Astrocyte of the cerebellum (primary cell): ENCODE measurements at regions not wholly inside any gene's neighbourhood (a gene's known extent, or its start where the extent isn't known, plus 50 kb on each side); places are given as distances from the start of the nearest gene placed in this dataset.

Source experiments
- DNase-seq: peaks from one replicate; pipeline ENCODE4 v3.0.0-alpha.2; 2011; ENCODE audit warnings: low read depth
- H3K4me3 ChIP-seq: 2 replicates; pipeline ENCODE4 v1.5.1; 2011; ENCODE audit warnings: mild to moderate bottlenecking, low read depth, low read length, moderate library complexity
- CTCF ChIP-seq: IDR thresholded peaks from 2 replicates; pipeline ENCODE4 v1.5.1; 2012; ENCODE audit warnings: low read length, low read depth, moderate library complexity, mild to moderate bottlenecking; ENCODE audit errors: missing control alignments
- in situ Hi-C: cut with HindIII; loops from 2 replicates; pipeline ENCODE4 v1.10.0; 2017; ENCODE audit warnings: low sequenced_read_pairs

DNA sequence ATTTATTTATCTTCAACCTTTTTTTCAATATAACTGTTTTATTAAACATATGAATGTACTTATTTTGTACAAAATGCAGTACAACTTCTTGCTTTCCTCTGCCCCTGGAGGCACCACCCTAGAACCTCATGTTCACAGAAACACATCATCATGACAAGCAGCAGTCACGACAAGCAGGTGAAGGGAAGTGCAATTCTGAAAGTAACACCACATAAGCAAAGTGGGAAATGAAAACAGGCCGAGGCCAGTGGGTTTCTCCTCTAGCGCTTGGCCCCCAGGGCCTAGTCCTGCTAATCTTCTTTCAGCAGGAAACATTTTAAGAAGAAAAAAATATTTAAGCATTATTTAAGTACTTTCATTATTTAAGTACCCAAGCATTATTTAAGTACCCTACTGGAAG is 598.1 kb downstream of the SH2D4B start:
- no peak overlapping the region for H3K4me3 ChIP-seq
- in situ Hi-C loops: no loop called here

DNA sequence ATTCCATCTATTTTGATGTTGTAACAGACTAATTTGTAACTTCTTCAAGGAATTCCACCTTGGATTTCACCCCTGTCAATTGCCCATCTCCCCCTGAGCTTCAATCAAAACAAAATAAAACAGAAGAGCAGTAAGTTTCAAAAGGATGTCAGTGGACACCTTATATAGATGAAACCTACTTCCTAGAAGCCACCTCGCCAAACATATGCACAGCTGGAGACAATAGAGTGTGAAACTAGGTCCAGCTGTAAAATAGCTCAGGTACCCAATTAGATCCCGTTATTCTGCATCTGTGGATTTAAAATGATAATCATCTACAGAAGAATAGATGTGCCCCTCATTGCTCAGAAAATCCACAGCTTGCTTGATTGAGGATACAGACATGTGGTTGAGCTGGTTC is 598.6 kb downstream of the SH2D4B start:
- in situ Hi-C loops: no loop called here
- DNase-seq: no peak
- H3K4me3 ChIP-seq: no peak overlapping the region
- no peak for TF ChIP-seq CTCF

More for the DNA sequence above, 598.1 kb downstream of the SH2D4B start:
- TF ChIP-seq CTCF: no peak
- DNase-seq: no peak

- TF ChIP-seq CTCF: no peak
- no peak for DNase-seq
- no peak overlapping the region for H3K4me3 ChIP-seq
- in situ Hi-C loops: no loop called here
Observed at GRCh38 chr10:81145975-81146374, 608.3 kb downstream of the SH2D4B start.

DNA sequence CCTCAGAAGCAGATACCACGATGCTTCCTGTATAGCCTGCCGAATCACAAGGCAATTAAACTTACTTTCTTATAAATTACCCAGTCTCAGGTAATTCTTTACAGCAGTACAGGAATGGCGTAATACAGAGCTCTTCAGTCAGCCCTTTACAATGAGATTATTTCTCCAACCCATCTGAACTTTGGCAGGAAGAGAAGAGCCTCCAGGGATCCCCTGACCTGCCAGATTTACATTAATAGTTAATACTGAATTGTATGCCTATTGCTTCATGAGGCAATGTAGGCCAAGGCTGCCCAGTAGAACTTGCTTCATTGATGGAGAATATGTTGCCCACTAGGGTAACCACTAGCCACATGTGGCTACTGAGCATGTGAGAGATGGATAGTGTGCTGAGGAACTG is 608.7 kb downstream of the SH2D4B start:
- in situ Hi-C loops: no loop called here

GRCh38 chr10:81152656-81153055 is 615.0 kb downstream of the SH2D4B start:
- DNase-seq: no peak
- no peak overlapping the region for H3K4me3 ChIP-seq
- no peak for TF ChIP-seq CTCF
- in situ Hi-C loops: no loop called here

More for the DNA sequence above, 608.7 kb downstream of the SH2D4B start:
- H3K4me3 ChIP-seq: no peak overlapping the region
- no peak for DNase-seq
- TF ChIP-seq CTCF: no peak

- DNase-seq: no peak
- in situ Hi-C loops: no loop called here
- TF ChIP-seq CTCF: no peak
- no peak overlapping the region for H3K4me3 ChIP-seq
Observed at GRCh38 chr10:81157681-81158080, 620.0 kb downstream of the SH2D4B start.
